ENCODE measurements at regions not wholly inside any gene's neighbourhood (a gene's known extent, or its start where the extent isn't known, plus 50 kb on each side); places are given as distances from the start of the nearest gene placed in this dataset.
A peak's percentile ranks its signal among the peaks of the same experiment; 100 is the strongest.

GRCh38 chr1:163406772-163407171, 85.0 kb downstream of the NUF2 start:
- TF ChIP-seq CTCF (IDR thresholded peaks at IDR 0.05): no peak
- H3K27ac ChIP-seq: no peak overlapping the region
- no peaks in the 10 kb centered on the region for H3K9me3 ChIP-seq
- no peaks in the 10 kb centered on the region for H3K36me3 ChIP-seq
- intact Hi-C loops (cut with DNase I): loop anchor here (10.0 kb wide), 1 partner anchor 128 kb away; no protein-coding TSS in a partner anchor
- H3K4me1 ChIP-seq: no peaks in the 10 kb centered on the region
- no peaks in the 10 kb centered on the region for H3K27me3 ChIP-seq
- DNase-seq: no peak
- no peak overlapping the region for H3K4me3 ChIP-seq
- H3K9ac ChIP-seq (ENCODE audit: low read depth in 2 of 2, low read length in 2 of 2): no peak overlapping the region

GRCh38 chr1:163408262-163408661, 86.5 kb downstream of the NUF2 start:
- Histone ChIP-seq H3K27me3 (no peaks in the 10 kb centered on the region), H3K4me1 (no peaks in the 10 kb centered on the region)
- intact Hi-C loops (cut with DNase I): loop anchor here (10.0 kb wide), 1 partner anchor 127 kb away; no protein-coding TSS in a partner anchor

GRCh38 chr1:163410073-163410999, 88.6 kb downstream of the NUF2 start:
- Histone ChIP-seq H3K4me3 (no peak overlapping the region), H3K36me3 (no peaks in the 10 kb centered on the region), H3K4me1 (no peaks in the 10 kb centered on the region), H3K9me3 (no peaks in the 10 kb centered on the region), H3K9ac (ENCODE audit: low read depth in 2 of 2, low read length in 2 of 2) (no peak overlapping the region), H3K27ac (no peak overlapping the region), H3K27me3 (no peaks in the 10 kb centered on the region)
- DNase-seq: peak; percentile 60
- TF ChIP-seq CTCF (IDR thresholded peaks at IDR 0.05): peak; percentile 63
- intact Hi-C loops (cut with DNase I): loop anchor here (10.0 kb wide), 1 partner anchor 294 kb away; no protein-coding TSS in a partner anchor

More at GRCh38 chr1:163408262-163408661, 86.5 kb downstream of the NUF2 start:
- Histone ChIP-seq H3K9ac (ENCODE audit: low read depth in 2 of 2, low read length in 2 of 2) (no peak overlapping the region), H3K4me3 (no peak overlapping the region), H3K27ac (no peak overlapping the region), H3K9me3 (no peaks in the 10 kb centered on the region), H3K36me3 (no peaks in the 10 kb centered on the region)
- TF ChIP-seq CTCF (IDR thresholded peaks at IDR 0.05): no peak
- DNase-seq: no peak

- intact Hi-C loops (cut with DNase I): loop anchor here (10.0 kb wide), 1 partner anchor 293 kb away; no protein-coding TSS in a partner anchor
These were observed 90.5 kb downstream of the NUF2 start for GRCh38 chr1:163412221-163412620.

GRCh38 chr1:163414778-163415177, 93.0 kb downstream of the NUF2 start:
- DNase-seq: no peak
- H3K9me3 ChIP-seq: no peaks in the 10 kb centered on the region
- no peak overlapping the region for H3K9ac ChIP-seq (ENCODE audit: low read depth in 2 of 2, low read length in 2 of 2)
- H3K27me3 ChIP-seq: no peaks in the 10 kb centered on the region
- no peak overlapping the region for H3K27ac ChIP-seq
- no peak for TF ChIP-seq CTCF (IDR thresholded peaks at IDR 0.05)
- no peaks in the 10 kb centered on the region for H3K4me1 ChIP-seq
- H3K36me3 ChIP-seq: no peaks in the 10 kb centered on the region
- H3K4me3 ChIP-seq: no peak overlapping the region
- intact Hi-C loops (cut with DNase I): loop anchor here (10.0 kb wide), 1 partner anchor 290 kb away; no protein-coding TSS in a partner anchor

More at GRCh38 chr1:163412221-163412620, 90.5 kb downstream of the NUF2 start:
- no peaks in the 10 kb centered on the region for H3K27me3 ChIP-seq
- no peaks in the 10 kb centered on the region for H3K9me3 ChIP-seq
- H3K4me3 ChIP-seq: no peak overlapping the region
- DNase-seq: no peak
- TF ChIP-seq CTCF (IDR thresholded peaks at IDR 0.05): no peak
- H3K4me1 ChIP-seq: no peaks in the 10 kb centered on the region
- no peak overlapping the region for H3K9ac ChIP-seq (ENCODE audit: low read depth in 2 of 2, low read length in 2 of 2)
- H3K36me3 ChIP-seq: no peaks in the 10 kb centered on the region
- no peak overlapping the region for H3K27ac ChIP-seq
